ENCODE measurements at regions not wholly inside any gene's neighbourhood (a gene's known extent, or its start where the extent isn't known, plus 50 kb on each side); places are given as distances from the start of the nearest gene placed in this dataset.

GRCh38 chr3:56896357-56896756, 94.6 kb upstream of the ARHGEF3 start:
- no peak for DNase-seq (ENCODE audit: low read depth)

- no peak for DNase-seq (ENCODE audit: low read depth)
Measured at GRCh38 chr3:56894881-56895431, 93.2 kb upstream of the ARHGEF3 start.

- no peak for DNase-seq (ENCODE audit: low read depth)
Measured at GRCh38 chr3:56890448-56891091, 88.8 kb upstream of the ARHGEF3 start.

- DNase-seq (ENCODE audit: low read depth) = no peak
Measured at GRCh38 chr3:56889131-56889530, 87.4 kb upstream of the ARHGEF3 start.

GRCh38 chr3:56887402-56888025, 85.8 kb upstream of the ARHGEF3 start:
- DNase-seq (ENCODE audit: low read depth) = no peak

GRCh38 chr3:56886314-56886713, 84.6 kb upstream of the ARHGEF3 start:
- no peak for DNase-seq (ENCODE audit: low read depth)

- DNase-seq (ENCODE audit: low read depth) = no peak
Measured at GRCh38 chr3:56885879-56886278, 84.1 kb upstream of the ARHGEF3 start.

- DNase-seq (ENCODE audit: low read depth) = no peak
Measured at GRCh38 chr3:56885453-56885852, 83.7 kb upstream of the ARHGEF3 start.

GRCh38 chr3:56884387-56884786, 82.6 kb upstream of the ARHGEF3 start:
- no peak for DNase-seq (ENCODE audit: low read depth)

GRCh38 chr3:56883828-56884227, 82.1 kb upstream of the ARHGEF3 start:
- no peak for DNase-seq (ENCODE audit: low read depth)

- no peak for DNase-seq (ENCODE audit: low read depth)
Measured at GRCh38 chr3:56882896-56883295, 81.1 kb upstream of the ARHGEF3 start.

- DNase-seq (ENCODE audit: low read depth) = no peak
Measured at GRCh38 chr3:56881841-56882240, 80.1 kb upstream of the ARHGEF3 start.

GRCh38 chr3:56880720-56881575, 79.2 kb upstream of the ARHGEF3 start:
- no peak for DNase-seq (ENCODE audit: low read depth)

- no peak for DNase-seq (ENCODE audit: low read depth)
Measured at GRCh38 chr3:56879436-56880215, 77.9 kb upstream of the ARHGEF3 start.

- DNase-seq (ENCODE audit: low read depth) = no peak
Measured at GRCh38 chr3:56878074-56878473, 76.3 kb upstream of the ARHGEF3 start.

GRCh38 chr3:56876916-56877315, 75.2 kb upstream of the ARHGEF3 start:
- DNase-seq (ENCODE audit: low read depth) = no peak

GRCh38 chr3:56874269-56874668, 72.5 kb upstream of the ARHGEF3 start:
- no peak for DNase-seq (ENCODE audit: low read depth)

- DNase-seq (ENCODE audit: low read depth) = no peak
Measured at GRCh38 chr3:56870436-56870835, 68.7 kb upstream of the ARHGEF3 start.

GRCh38 chr3:56869157-56869889, 67.6 kb upstream of the ARHGEF3 start:
- DNase-seq (ENCODE audit: low read depth) = no peak

GRCh38 chr3:56868706-56869105, 67.0 kb upstream of the ARHGEF3 start:
- no peak for DNase-seq (ENCODE audit: low read depth)

- no peak for DNase-seq (ENCODE audit: low read depth)
Measured at GRCh38 chr3:56867671-56868070, 65.9 kb upstream of the ARHGEF3 start.

Data from stimulated activated CD8-positive, alpha-beta memory T cell treated with anti-CD3 and anti-CD28 coated beads, Interleukin-7, amount 100 ng/mL, for 24 hours (primary cell).